IMR-90 (cell line): ENCODE measurements at regions not wholly inside any gene's neighbourhood (a gene's known extent, or its start where the extent isn't known, plus 50 kb on each side); places are given as distances from the start of the nearest gene placed in this dataset.

Experiments used
- ATAC-seq: fragments of 200-7000 bp; cut with Tn5 transposase; 2 replicates; pipeline ENCODE4 v1.9.1; 2020; ENCODE audit warnings: low read depth, mild to moderate bottlenecking, moderate library complexity
- BruUV-seq: library from RNA; stranded (reverse); fragments of 400-500 nt; replicated peaks from 2 replicates; lab custom pipeline; 2021; lab: Mats Ljungman, UMichigan
- CTCF ChIA-PET: fragments of 300-600 bp; formaldehyde crosslinking; extraction: SDS; loops from one replicate; lab custom pipeline; 2021; ENCODE audit warnings: antibody characterized with exemption; lab: Yijun Ruan, JAX
- POLR2A ChIA-PET: fragments of 300-600 bp; sonication (Branson Sonifier 250); formaldehyde crosslinking; loops from one replicate; lab custom pipeline; 2022; ENCODE audit warnings: antibody characterized with exemption; ENCODE audit not compliant: unreplicated experiment; lab: Charles Lee
- DNase-seq: peaks from one replicate; pipeline ENCODE4 v3.0.0; 2013
- H2AFZ ChIP-seq: replicated peaks from 2 replicates; pipeline ENCODE3; 2013; ENCODE audit warnings: low read length, mild to moderate bottlenecking; ENCODE audit not compliant: poor library complexity
- H2AK5ac ChIP-seq: 2 replicates; pipeline ENCODE4 v1.6.1; 2013; ENCODE audit warnings: low read depth, low read length, inconsistent platforms
- H2AK9ac ChIP-seq: replicated peaks from 2 replicates; pipeline ENCODE3; 2013; ENCODE audit warnings: mild to moderate bottlenecking, low read depth, low read length, moderate library complexity; ENCODE audit not compliant: poor library complexity
- H2BK120ac ChIP-seq: 2 replicates; pipeline ENCODE4 v1.6.1; 2013; ENCODE audit warnings: low read depth, low read length, inconsistent platforms
- H2BK15ac ChIP-seq: 3 replicates; pipeline ENCODE4 v1.6.1; 2013; ENCODE audit warnings: low read depth, low read length, inconsistent platforms
- H2BK20ac ChIP-seq: 2 replicates; pipeline ENCODE4 v1.6.1; 2013; ENCODE audit warnings: low read depth, mild to moderate bottlenecking, inconsistent platforms, low read length, moderate library complexity
- H2BK5ac ChIP-seq: 2 replicates; pipeline ENCODE4 v1.6.1; 2013; ENCODE audit warnings: mild to moderate bottlenecking, low read depth, low read length, inconsistent platforms; ENCODE audit not compliant: poor library complexity, severe bottlenecking
- H3K14ac ChIP-seq: replicated peaks from 2 replicates; pipeline ENCODE4 v1.6.1; 2013; ENCODE audit warnings: low read depth, low read length, inconsistent platforms
- H3K18ac ChIP-seq: 2 replicates; pipeline ENCODE4 v1.6.1; 2013; ENCODE audit warnings: low read depth, low read length, control low read depth
- H3K23ac ChIP-seq: 2 replicates; pipeline ENCODE4 v1.6.1; 2013; ENCODE audit warnings: low read depth, low read length, inconsistent platforms
- H3K27ac ChIP-seq: 2 replicates; pipeline ENCODE4 v1.5.1; 2013; ENCODE audit warnings: mild to moderate bottlenecking, control low read depth, low read length; ENCODE audit not compliant: insufficient read depth
- H3K27me3 ChIP-seq: 2 replicates; pipeline ENCODE4 v1.6.1; 2013; ENCODE audit warnings: low read length; ENCODE audit not compliant: control insufficient read depth, insufficient read depth
- H3K36me3 ChIP-seq: 2 replicates; pipeline ENCODE4 v1.6.1; 2013; ENCODE audit warnings: low read length, mixed read lengths; ENCODE audit not compliant: control insufficient read depth, insufficient read depth
- H3K4ac ChIP-seq: 2 replicates; pipeline ENCODE4 v1.6.1; 2013; ENCODE audit warnings: low read depth, low read length, inconsistent platforms
- H3K4me1 ChIP-seq: 2 replicates; pipeline ENCODE4 v1.6.1; 2013; ENCODE audit warnings: low read length, mixed read lengths; ENCODE audit not compliant: control insufficient read depth, insufficient read depth
- H3K4me2 ChIP-seq: 2 replicates; pipeline ENCODE4 v1.6.1; 2013; ENCODE audit warnings: low read depth, mild to moderate bottlenecking, control low read depth, low read length, moderate library complexity
- H3K4me3 ChIP-seq: 2 replicates; pipeline ENCODE4 v1.5.1; 2013; ENCODE audit warnings: low read depth, mild to moderate bottlenecking, control low read depth, low read length, moderate library complexity; ENCODE audit not compliant: insufficient read depth
- H3K56ac ChIP-seq: 2 replicates; pipeline ENCODE4 v1.6.1; 2013; ENCODE audit warnings: low read length, inconsistent platforms; ENCODE audit not compliant: insufficient read depth; ENCODE audit errors: extremely low read depth
- H3K79me1 ChIP-seq, 2 experiments: 2 replicates each; pipeline ENCODE4 v1.6.1; 2013; ENCODE audit warnings: low read length in 2 of 2, inconsistent platforms in 1 of 2, low read depth in 1 of 2
- H3K9ac ChIP-seq: 2 replicates; pipeline ENCODE4 v1.6.1; 2013; ENCODE audit warnings: low read depth, low read length, control low read depth
- H3K9me1 ChIP-seq: 2 replicates; pipeline ENCODE4 v1.6.1; 2013; ENCODE audit warnings: low read length, inconsistent platforms; ENCODE audit not compliant: insufficient read depth
- H3K9me3 ChIP-seq: 2 replicates; pipeline ENCODE4 v1.6.1; 2013; ENCODE audit warnings: low read length; ENCODE audit not compliant: control insufficient read depth, insufficient read depth
- H4K20me1 ChIP-seq: 2 replicates; pipeline ENCODE4 v1.6.1; 2013; ENCODE audit warnings: low read length, inconsistent platforms; ENCODE audit not compliant: insufficient read depth
- H4K5ac ChIP-seq: 2 replicates; pipeline ENCODE4 v1.6.1; 2013; ENCODE audit warnings: mild to moderate bottlenecking, low read depth, low read length, control low read depth
- H4K8ac ChIP-seq, 2 experiments: 2 replicates each; pipeline ENCODE4 v1.6.1; 2013; ENCODE audit warnings: low read depth in 2 of 2, low read length in 2 of 2, control low read depth in 1 of 2, inconsistent platforms in 1 of 2
- H4K91ac ChIP-seq: 2 replicates; pipeline ENCODE4 v1.6.1; 2013; ENCODE audit warnings: low read depth, low read length, inconsistent platforms; ENCODE audit not compliant: insufficient read depth
- BHLHE40 ChIP-seq: fragments of 150-350 bp; IDR thresholded peaks from 2 replicates; pipeline ENCODE4 v1.6.1; 2016; ENCODE audit warnings: mild to moderate bottlenecking, low read depth, low read length
- CEBPB ChIP-seq: IDR thresholded peaks from 2 replicates; pipeline ENCODE4 v1.6.1; 2012; ENCODE audit warnings: low read depth, low read length, improper control_type of control experiment
- CHD1 ChIP-seq: IDR thresholded peaks from 2 replicates; pipeline ENCODE4 v1.6.1; 2012; ENCODE audit warnings: low read depth, low read length, improper control_type of control experiment
- CTCF ChIP-seq: conservative IDR thresholded peaks from 2 replicates; pipeline ENCODE4 v1.5.1; 2012; ENCODE audit warnings: mild to moderate bottlenecking, low read depth, low read length, improper control_type of control experiment
- ELK1 ChIP-seq: fragments of 150-350 bp; IDR thresholded peaks from 2 replicates; pipeline ENCODE4 v1.6.1; 2016; ENCODE audit warnings: low read depth, mild to moderate bottlenecking, low read length, moderate library complexity, borderline replicate concordance
- FOS ChIP-seq: fragments of 150-350 bp; IDR thresholded peaks from 2 replicates; pipeline ENCODE4 v1.6.1; 2016; ENCODE audit warnings: low read depth, low read length
- MAFK ChIP-seq: IDR thresholded peaks from 2 replicates; pipeline ENCODE4 v1.6.1; 2012; ENCODE audit warnings: low read depth, low read length, improper control_type of control experiment
- NFE2L2 ChIP-seq: fragments of 150-350 bp; IDR thresholded peaks from 2 replicates; pipeline ENCODE4 v1.6.1; 2016; ENCODE audit warnings: low read depth, mild to moderate bottlenecking, low read length
- POLR2A ChIP-seq: IDR thresholded peaks from 2 replicates; pipeline ENCODE4 v1.6.1; 2012; ENCODE audit warnings: mild to moderate bottlenecking, low read depth, low read length
- RAD21 ChIP-seq: IDR thresholded peaks from 2 replicates; pipeline ENCODE4 v1.6.1; 2012; ENCODE audit warnings: low read length, improper control_type of control experiment
- RFX5 ChIP-seq: IDR thresholded peaks from 2 replicates; pipeline ENCODE4 v1.8.0; 2012; ENCODE audit warnings: low read depth, mild to moderate bottlenecking, low read length, moderate library complexity
- SMC3 ChIP-seq: fragments of 150-350 bp; IDR thresholded peaks from 2 replicates; pipeline ENCODE4 v1.6.1; 2016; ENCODE audit warnings: low read depth, mild to moderate bottlenecking, antibody characterized with exemption, low read length, moderate library complexity
- USF2 ChIP-seq: fragments of 150-350 bp; IDR thresholded peaks from 2 replicates; pipeline ENCODE4 v1.6.1; 2017; ENCODE audit warnings: mild to moderate bottlenecking, antibody characterized with exemption, low read length, low read depth
- WGBS, 2 experiments: methylation state at CpG; one replicate each; pipeline versions ENCODE4 v1.1.5 to v1.1.7; 2013; ENCODE audit warnings: missing lambda C conversion rate in 2 of 2; ENCODE audit not compliant: insufficient read length in 1 of 2; ENCODE audit errors: extremely low coverage in 2 of 2; 5-methylcytosine and 5-hydroxymethylcytosine counted together
- dilution Hi-C: fragments of 300-500 bp; cut with HindIII; formaldehyde crosslinking; loops from one replicate; pipeline ENCODE4 v1.14.3; 2018; ENCODE audit warnings: low sequenced_read_pairs; ENCODE audit not compliant: unreplicated experiment
- in situ Hi-C: fragments of 300-500 bp; cut with MboI; formaldehyde crosslinking; loops from 3 replicates; pipeline ENCODE4 v1.14.3; 2019; ENCODE audit warnings: low sequenced_read_pairs, inconsistent platforms, mixed read lengths
- intact Hi-C: fragments of 100-400 bp; cut with micrococcal nuclease; formaldehyde crosslinking; loops from 2 replicates; pipeline ENCODE4 v1.10.0; 2022

- DNase-seq (peak; percentile 43), ATAC-seq (peak; percentile 57)
- BruUV-seq: no TSS peak
- POLR2A ChIA-PET: interaction anchor here (0.6 kb wide), 1 partner anchor 369 kb away, joined by 3 read pairs; no protein-coding TSS in a partner anchor
- TF ChIP-seq CHD1 (no peak), FOS (no peak), NFE2L2 (no peak), POLR2A (no peak), CTCF (no peak), CEBPB (no peak), MAFK (no peak), SMC3 (no peak), BHLHE40 (no peak), USF2 (no peak), RAD21 (no peak), RFX5 (no peak), ELK1 (no peak)
- no peak overlapping the region for H3K23ac ChIP-seq
- H3K4me1 ChIP-seq: no peaks in the 10 kb centered on the region; the same call in 1 of the 2 replicates
- CTCF ChIA-PET: interaction anchor here (0.6 to 0.9 kb wide), 2 partner anchors 13 to 64 kb away, joined by 3 to 4 read pairs; no protein-coding TSS in a partner anchor
- H2AFZ ChIP-seq: no peak overlapping the region
- H3K36me3 ChIP-seq: no peaks in the 10 kb centered on the region
- H3K79me1 ChIP-seq: no peaks in the 10 kb centered on the region
- H3K18ac ChIP-seq: no peak overlapping the region
- H4K91ac ChIP-seq: no peak overlapping the region
- no peak overlapping the region for H3K56ac ChIP-seq
- no peak overlapping the region for H2BK5ac ChIP-seq
- no peaks in the 10 kb centered on the region for H3K9me3 ChIP-seq
- H3K27me3 ChIP-seq: no peaks in the 10 kb centered on the region
- H2BK120ac ChIP-seq: no peak overlapping the region
- no peak overlapping the region for H2AK5ac ChIP-seq
- in situ Hi-C loops: no loop called here
- no peak overlapping the region for H3K4ac ChIP-seq
- H2BK20ac ChIP-seq: no peak overlapping the region
- WGBS, 2 experiments: no CpG with 5 or more reads among the region's 2 CpGs
- no peak overlapping the region for H3K4me2 ChIP-seq
- no peak overlapping the region for H4K5ac ChIP-seq
- no peak overlapping the region for H3K9ac ChIP-seq
- no peak overlapping the region for H2AK9ac ChIP-seq
- intact Hi-C loops: no loop called here
- no peaks in the 10 kb centered on the region for H3K9me1 ChIP-seq
- dilution Hi-C loops: no loop called here
- no peak overlapping the region for H2BK15ac ChIP-seq
- H4K8ac ChIP-seq: no peak overlapping the region
- H3K27ac ChIP-seq: no peak overlapping the region
- no peaks in the 10 kb centered on the region for H4K20me1 ChIP-seq
- H3K4me3 ChIP-seq: no peak overlapping the region
- no peak overlapping the region for H3K14ac ChIP-seq
Observed at GRCh38 chr4:56134266-56134665, 185.5 kb downstream of the CEP135 start.
